HFF-Myc (cell line): ENCODE measurements at regions not wholly inside any gene's neighbourhood (a gene's known extent, or its start where the extent isn't known, plus 50 kb on each side); places are given as distances from the start of the nearest gene placed in this dataset.

Experiments used
- DNase-seq: peaks from one replicate; pipeline ENCODE4 v3.0.0-alpha.2; 2011; ENCODE audit warnings: low read depth; ENCODE audit errors: extremely low read depth
- H3K4me3 ChIP-seq: replicated peaks from 2 replicates; pipeline ENCODE4 v1.5.1; 2011; ENCODE audit warnings: low read depth, mild to moderate bottlenecking, control low read depth, low read length
- CTCF ChIP-seq: IDR thresholded peaks from 2 replicates; pipeline ENCODE4 v1.5.1; 2012; ENCODE audit warnings: mild to moderate bottlenecking, low read depth, low read length, control low read depth; ENCODE audit errors: missing control alignments

GRCh38 chr4:145388043-145388442 is 93.6 kb upstream of the SMAD1 start:
- TF ChIP-seq CTCF: no peak
- no peak for DNase-seq
- no peak overlapping the region for H3K4me3 ChIP-seq

DNA sequence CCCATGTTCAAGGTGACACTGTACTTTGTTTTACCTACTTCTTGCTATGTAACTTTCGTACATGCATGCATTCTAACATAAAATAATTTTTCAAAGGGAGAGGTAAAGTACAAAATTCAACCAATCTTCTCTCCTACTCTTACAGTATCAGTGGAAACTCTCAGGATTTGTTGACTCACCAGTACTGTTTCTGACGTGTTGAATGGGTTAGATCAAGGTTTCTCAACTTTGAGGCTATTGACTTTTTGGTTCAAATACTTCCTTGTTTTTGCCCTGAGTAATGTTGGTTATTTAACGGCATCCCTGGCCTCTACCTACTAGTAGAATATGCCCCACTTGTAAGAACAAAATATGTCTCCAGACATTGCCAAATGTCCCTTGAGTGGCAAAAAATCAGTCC is 94.6 kb upstream of the SMAD1 start:
- no peak for DNase-seq
- H3K4me3 ChIP-seq: no peak overlapping the region
- TF ChIP-seq CTCF: no peak

DNA sequence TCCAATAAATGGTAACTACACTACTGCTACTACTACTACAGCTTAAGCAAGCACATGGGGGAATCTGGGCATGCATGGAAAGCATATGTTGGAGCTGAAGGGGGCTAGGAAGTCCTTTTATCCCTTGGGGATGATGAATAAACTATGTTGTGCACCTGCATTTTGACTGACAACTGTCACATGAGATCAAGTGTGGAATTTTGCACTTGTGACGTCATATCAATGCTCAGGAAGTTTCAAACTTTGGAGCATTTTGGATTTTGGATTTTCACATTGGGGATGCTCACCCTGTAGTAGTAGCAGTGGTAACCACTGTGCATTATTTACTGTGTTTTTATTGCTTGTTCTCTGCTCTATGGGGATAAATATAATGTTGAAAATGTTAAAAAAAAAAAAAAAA is 100.5 kb upstream of the SMAD1 start:
- H3K4me3 ChIP-seq: no peak overlapping the region
- TF ChIP-seq CTCF: no peak
- no peak for DNase-seq

DNA sequence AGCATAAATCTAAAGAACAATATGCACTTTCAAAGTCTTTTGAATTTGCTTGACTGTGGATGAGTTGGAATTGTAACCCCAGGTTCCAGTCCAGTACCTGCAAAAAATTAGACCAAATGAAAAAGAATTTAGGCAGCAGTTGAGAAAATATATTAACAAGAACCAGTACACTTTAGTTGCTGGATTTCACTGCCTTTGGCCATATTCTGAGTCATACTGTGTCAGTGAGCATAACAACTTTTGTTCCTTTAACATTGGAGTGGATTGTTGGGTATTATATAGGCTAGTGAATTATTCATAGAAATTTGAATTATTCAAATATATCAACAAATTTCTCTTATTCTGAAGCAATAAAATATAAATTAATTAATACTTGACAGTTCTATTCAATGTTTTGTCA is 101.5 kb upstream of the SMAD1 start:
- TF ChIP-seq CTCF: no peak
- no peak overlapping the region for H3K4me3 ChIP-seq
- DNase-seq: no peak

GRCh38 chr4:145375416-145375815 is 106.2 kb upstream of the SMAD1 start:
- no peak overlapping the region for H3K4me3 ChIP-seq
- TF ChIP-seq CTCF: no peak
- no peak for DNase-seq

DNA sequence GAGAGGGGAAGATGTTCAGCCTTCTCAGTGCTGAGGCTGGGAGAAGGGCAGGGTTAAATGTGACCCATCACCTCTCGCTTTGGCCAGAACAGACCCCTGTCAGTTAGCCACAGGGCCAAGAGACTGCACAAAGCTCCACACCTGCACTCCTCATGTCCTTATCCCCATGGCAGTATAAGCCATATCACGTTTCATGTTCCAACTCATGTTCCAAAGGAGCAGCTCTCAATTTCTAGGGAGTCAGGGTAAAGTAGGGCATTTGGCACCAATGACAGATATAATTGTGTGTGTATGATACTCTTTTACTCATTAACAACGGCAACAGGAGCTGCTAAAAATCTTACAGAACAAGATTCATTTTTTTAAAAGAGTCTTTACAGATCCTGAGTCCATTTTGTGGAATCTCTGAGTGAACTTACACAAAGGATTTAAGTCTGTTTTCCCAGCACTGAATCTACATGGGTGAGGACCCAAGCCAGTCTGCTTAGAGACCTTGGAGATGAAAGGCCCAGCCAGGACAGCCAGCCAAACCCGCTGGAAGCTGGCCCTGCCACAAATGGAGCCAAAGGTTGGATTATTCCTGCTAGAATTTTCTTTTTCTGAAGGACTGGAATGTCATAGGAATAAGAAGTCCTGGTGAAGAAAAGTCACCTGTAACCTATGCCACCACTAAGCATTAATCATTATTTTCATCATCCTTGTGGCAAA is 129.1 kb upstream of the SMAD1 start:
- DNase-seq: no peak

More for the DNA sequence above, 129.1 kb upstream of the SMAD1 start:
- TF ChIP-seq CTCF: no peak
- H3K4me3 ChIP-seq: no peak overlapping the region
